WERI-Rb-1 (cell line): ENCODE measurements at regions not wholly inside any gene's neighbourhood (a gene's known extent, or its start where the extent isn't known, plus 50 kb on each side); places are given as distances from the start of the nearest gene placed in this dataset.

Experiments
- DNase-seq: peaks from one replicate; pipeline ENCODE4 v3.0.0-alpha.2; 2020
- H3K27ac ChIP-seq: fragments of 250-450 bp; sonication (Bioruptor Pico); 2 replicates; pipeline ENCODE4 v1.5.1; 2020; ENCODE audit warnings: mild to moderate bottlenecking, moderate library complexity
- H3K27me3 ChIP-seq: fragments of 250-450 bp; sonication (Bioruptor Pico); 2 replicates; pipeline ENCODE4 v1.5.1; 2021; ENCODE audit warnings: mild to moderate bottlenecking, low read depth, moderate library complexity; ENCODE audit not compliant: insufficient read depth, severe bottlenecking
- H3K36me3 ChIP-seq: fragments of 250-450 bp; sonication (Bioruptor Pico); 2 replicates; pipeline ENCODE4 v1.5.1; 2020; ENCODE audit warnings: mild to moderate bottlenecking, moderate library complexity
- H3K4me3 ChIP-seq: 2 replicates; pipeline ENCODE4 v1.5.1; 2011; ENCODE audit warnings: low read depth, mild to moderate bottlenecking, control low read depth, low read length
- H3K9me3 ChIP-seq: fragments of 250-450 bp; sonication (Bioruptor Pico); 2 replicates; pipeline ENCODE4 v1.5.1; 2021; ENCODE audit warnings: mild to moderate bottlenecking, moderate library complexity; ENCODE audit not compliant: severe bottlenecking
- TF ChIP-seq, protein P1 (sequence below): IDR thresholded peaks from 2 replicates; pipeline ENCODE4 v1.5.1; 2011; ENCODE audit warnings: low read depth, mild to moderate bottlenecking, control low read depth, inconsistent platforms, low read length

DNA sequence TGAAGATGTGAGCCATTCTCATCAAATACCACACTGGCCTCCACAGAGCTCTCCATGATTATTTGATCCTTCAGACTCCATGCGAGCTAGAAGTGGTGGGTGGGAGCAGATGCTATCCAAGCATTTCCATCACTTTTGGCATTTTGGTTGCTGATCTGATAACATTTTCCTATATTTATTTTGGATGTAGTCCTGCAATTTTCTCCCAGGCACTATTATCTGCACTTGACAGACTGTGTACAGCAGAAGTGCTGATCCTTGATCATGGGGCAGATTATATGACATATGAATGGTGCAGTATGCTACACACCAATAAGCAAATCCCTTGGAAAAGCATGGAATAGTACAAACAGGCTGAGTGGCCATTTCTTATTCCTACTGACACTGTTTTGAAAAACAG is 167.6 kb upstream of the LRRC7 start:
- Histone ChIP-seq H3K27me3 (no peaks in the 10 kb centered on the region), H3K27ac (no peak overlapping the region), H3K4me3 (no peak overlapping the region), H3K36me3 (no peaks in the 10 kb centered on the region), H3K9me3 (no peaks in the 10 kb centered on the region)
- TF ChIP-seq, protein P1, sequence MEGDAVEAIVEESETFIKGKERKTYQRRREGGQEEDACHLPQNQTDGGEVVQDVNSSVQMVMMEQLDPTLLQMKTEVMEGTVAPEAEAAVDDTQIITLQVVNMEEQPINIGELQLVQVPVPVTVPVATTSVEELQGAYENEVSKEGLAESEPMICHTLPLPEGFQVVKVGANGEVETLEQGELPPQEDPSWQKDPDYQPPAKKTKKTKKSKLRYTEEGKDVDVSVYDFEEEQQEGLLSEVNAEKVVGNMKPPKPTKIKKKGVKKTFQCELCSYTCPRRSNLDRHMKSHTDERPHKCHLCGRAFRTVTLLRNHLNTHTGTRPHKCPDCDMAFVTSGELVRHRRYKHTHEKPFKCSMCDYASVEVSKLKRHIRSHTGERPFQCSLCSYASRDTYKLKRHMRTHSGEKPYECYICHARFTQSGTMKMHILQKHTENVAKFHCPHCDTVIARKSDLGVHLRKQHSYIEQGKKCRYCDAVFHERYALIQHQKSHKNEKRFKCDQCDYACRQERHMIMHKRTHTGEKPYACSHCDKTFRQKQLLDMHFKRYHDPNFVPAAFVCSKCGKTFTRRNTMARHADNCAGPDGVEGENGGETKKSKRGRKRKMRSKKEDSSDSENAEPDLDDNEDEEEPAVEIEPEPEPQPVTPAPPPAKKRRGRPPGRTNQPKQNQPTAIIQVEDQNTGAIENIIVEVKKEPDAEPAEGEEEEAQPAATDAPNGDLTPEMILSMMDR: no peak
- no peak for DNase-seq

GRCh38 chr1:69401879-69402278 is 165.8 kb upstream of the LRRC7 start:
- Histone ChIP-seq H3K36me3 (no peaks in the 10 kb centered on the region), H3K27me3 (no peaks in the 10 kb centered on the region), H3K27ac (no peak overlapping the region), H3K9me3 (no peaks in the 10 kb centered on the region), H3K4me3 (no peak overlapping the region)
- DNase-seq: no peak
- TF ChIP-seq, protein P1: no peak

GRCh38 chr1:69403756-69404320 is 163.9 kb upstream of the LRRC7 start:
- no peak for DNase-seq
- Histone ChIP-seq H3K36me3 (no peaks in the 10 kb centered on the region), H3K4me3 (no peak overlapping the region), H3K27ac (no peak overlapping the region), H3K9me3 (no peaks in the 10 kb centered on the region), H3K27me3 (no peaks in the 10 kb centered on the region)
- TF ChIP-seq, protein P1: no peak

- H3K36me3 ChIP-seq: no peaks in the 10 kb centered on the region
- no peak overlapping the region for H3K27ac ChIP-seq
- TF ChIP-seq, protein P1: no peak
- no peaks in the 10 kb centered on the region for H3K27me3 ChIP-seq
- no peak for DNase-seq
- H3K4me3 ChIP-seq: no peak overlapping the region
- no peaks in the 10 kb centered on the region for H3K9me3 ChIP-seq
These were observed 163.2 kb upstream of the LRRC7 start for GRCh38 chr1:69404486-69404885.

GRCh38 chr1:69406244-69406643 is 161.5 kb upstream of the LRRC7 start:
- Histone ChIP-seq H3K27me3 (no peaks in the 10 kb centered on the region), H3K36me3 (no peaks in the 10 kb centered on the region)

More at GRCh38 chr1:69406244-69406643, 161.5 kb upstream of the LRRC7 start:
- DNase-seq: no peak
- Histone ChIP-seq H3K4me3 (no peak overlapping the region), H3K27ac (no peak overlapping the region), H3K9me3 (no peaks in the 10 kb centered on the region)
- TF ChIP-seq, protein P1: no peak
